ENCODE measurements at regions not wholly inside any gene's neighbourhood (a gene's known extent, or its start where the extent isn't known, plus 50 kb on each side); places are given as distances from the start of the nearest gene placed in this dataset.

DNA sequence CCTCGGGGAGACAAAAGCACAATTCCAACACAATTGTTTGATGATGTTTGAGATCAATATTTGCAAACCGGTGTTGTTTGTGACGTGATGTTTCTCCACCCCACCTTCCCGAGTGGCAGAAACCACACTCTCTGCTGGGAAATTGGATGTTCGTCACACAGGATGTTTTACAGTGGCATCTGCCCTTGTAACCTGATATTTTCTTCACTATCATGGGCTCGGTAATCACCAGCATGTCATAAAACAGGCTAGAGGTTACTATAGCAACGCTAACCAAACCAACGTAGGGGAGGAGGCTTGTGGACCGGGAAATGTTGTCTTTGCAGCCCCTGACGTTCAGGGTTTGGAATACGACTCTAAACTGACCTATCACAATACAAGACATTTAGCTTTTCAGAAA is 454.5 kb downstream of the IRS2 start:
- peaks cover 7% of the 10 kb centered on the region for H3K27me3 Mint-ChIP-seq
- no peaks in the 10 kb centered on the region for H3K9me3 ChIP-seq (ENCODE audit: control insufficient read depth in 1 of 2, insufficient read depth in 1 of 2, low read length in 2 of 2)
- peaks cover 0 to 2% of the 10 kb centered on the region in 2 experiments for H3K27me3 ChIP-seq (ENCODE audit: control insufficient read depth in 1 of 2, insufficient read depth in 2 of 2, low read length in 2 of 2)
- intact Hi-C loops (cut with DNase I, micrococcal nuclease), result no loop called here
- H3K4me3 ChIP-seq (ENCODE audit: low read length), result no peak overlapping the region
- no peaks in the 10 kb centered on the region for H3K36me3 ChIP-seq (ENCODE audit: insufficient read depth, low read length)
- TF ChIP-seq, protein P1, sequence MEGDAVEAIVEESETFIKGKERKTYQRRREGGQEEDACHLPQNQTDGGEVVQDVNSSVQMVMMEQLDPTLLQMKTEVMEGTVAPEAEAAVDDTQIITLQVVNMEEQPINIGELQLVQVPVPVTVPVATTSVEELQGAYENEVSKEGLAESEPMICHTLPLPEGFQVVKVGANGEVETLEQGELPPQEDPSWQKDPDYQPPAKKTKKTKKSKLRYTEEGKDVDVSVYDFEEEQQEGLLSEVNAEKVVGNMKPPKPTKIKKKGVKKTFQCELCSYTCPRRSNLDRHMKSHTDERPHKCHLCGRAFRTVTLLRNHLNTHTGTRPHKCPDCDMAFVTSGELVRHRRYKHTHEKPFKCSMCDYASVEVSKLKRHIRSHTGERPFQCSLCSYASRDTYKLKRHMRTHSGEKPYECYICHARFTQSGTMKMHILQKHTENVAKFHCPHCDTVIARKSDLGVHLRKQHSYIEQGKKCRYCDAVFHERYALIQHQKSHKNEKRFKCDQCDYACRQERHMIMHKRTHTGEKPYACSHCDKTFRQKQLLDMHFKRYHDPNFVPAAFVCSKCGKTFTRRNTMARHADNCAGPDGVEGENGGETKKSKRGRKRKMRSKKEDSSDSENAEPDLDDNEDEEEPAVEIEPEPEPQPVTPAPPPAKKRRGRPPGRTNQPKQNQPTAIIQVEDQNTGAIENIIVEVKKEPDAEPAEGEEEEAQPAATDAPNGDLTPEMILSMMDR (IDR thresholded peaks at IDR 0.05), result no peak
- POLR2A ChIA-PET, result no interaction called here
- no peaks in the 10 kb centered on the region for H3K36me3 Mint-ChIP-seq (ENCODE audit: low read depth)
- no peaks in the 10 kb centered on the region for H3K4me1 ChIP-seq (ENCODE audit: insufficient read depth, low read length)
- no peak overlapping the region for H3K27ac Mint-ChIP-seq
- DNase-seq (no peak), ATAC-seq (ENCODE audit: poor library complexity) (no peak)
- H3K4me3 Mint-ChIP-seq, result no peak overlapping the region
- H3K9me3 Mint-ChIP-seq, result no peaks in the 10 kb centered on the region
- H3K27ac ChIP-seq (ENCODE audit: low read depth in 1 of 2, low read length in 2 of 2), result no peak overlapping the region
- H3K4me1 Mint-ChIP-seq (ENCODE audit: low read depth), result no peaks in the 10 kb centered on the region
- CTCF ChIA-PET, result no interaction called here

DNA sequence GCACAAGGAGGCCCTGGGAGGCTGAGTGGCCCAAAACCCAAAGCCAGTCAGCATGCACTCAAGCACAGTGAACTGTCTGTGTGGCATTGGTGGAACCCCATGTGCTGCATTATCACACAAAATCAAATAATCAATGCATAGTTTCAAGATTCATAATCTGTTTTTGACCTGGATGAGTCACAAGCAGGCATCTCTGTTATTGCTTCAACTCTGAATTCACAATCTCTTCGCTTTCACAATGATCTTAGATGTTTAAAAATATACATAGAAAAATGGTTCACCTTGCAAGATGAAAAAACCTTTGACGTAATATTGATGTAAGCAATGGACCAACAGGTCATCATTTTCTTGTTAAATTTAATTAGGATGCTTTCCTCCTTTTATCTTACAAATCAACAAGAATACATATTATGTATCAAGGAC is 455.4 kb downstream of the IRS2 start:
- Histone ChIP-seq H3K27me3 (ENCODE audit: control insufficient read depth in 1 of 2, insufficient read depth in 2 of 2, low read length in 2 of 2) (peaks cover 0 to 2% of the 10 kb centered on the region in 2 experiments), H3K4me3 (ENCODE audit: low read length) (no peak overlapping the region), H3K9me3 (ENCODE audit: control insufficient read depth in 1 of 2, insufficient read depth in 1 of 2, low read length in 2 of 2) (no peaks in the 10 kb centered on the region), H3K4me1 (ENCODE audit: insufficient read depth, low read length) (no peaks in the 10 kb centered on the region), H3K36me3 (ENCODE audit: insufficient read depth, low read length) (no peaks in the 10 kb centered on the region), H3K27ac (ENCODE audit: low read depth in 1 of 2, low read length in 2 of 2) (no peak overlapping the region)
- TF ChIP-seq, protein P1 (IDR thresholded peaks at IDR 0.05), result no peak
- no peak for ATAC-seq (ENCODE audit: poor library complexity)
- no peaks in the 10 kb centered on the region for H3K4me1 Mint-ChIP-seq (ENCODE audit: low read depth)
- H3K27ac Mint-ChIP-seq, result no peak overlapping the region
- peaks cover 7% of the 10 kb centered on the region for H3K27me3 Mint-ChIP-seq
- no peak overlapping the region for H3K4me3 Mint-ChIP-seq
- no peak for DNase-seq
- H3K9me3 Mint-ChIP-seq, result no peaks in the 10 kb centered on the region
- CTCF ChIA-PET, result no interaction called here
- intact Hi-C loops (cut with DNase I, micrococcal nuclease), result no loop called here
- POLR2A ChIA-PET, result no interaction called here
- H3K36me3 Mint-ChIP-seq (ENCODE audit: low read depth), result no peaks in the 10 kb centered on the region

DNA sequence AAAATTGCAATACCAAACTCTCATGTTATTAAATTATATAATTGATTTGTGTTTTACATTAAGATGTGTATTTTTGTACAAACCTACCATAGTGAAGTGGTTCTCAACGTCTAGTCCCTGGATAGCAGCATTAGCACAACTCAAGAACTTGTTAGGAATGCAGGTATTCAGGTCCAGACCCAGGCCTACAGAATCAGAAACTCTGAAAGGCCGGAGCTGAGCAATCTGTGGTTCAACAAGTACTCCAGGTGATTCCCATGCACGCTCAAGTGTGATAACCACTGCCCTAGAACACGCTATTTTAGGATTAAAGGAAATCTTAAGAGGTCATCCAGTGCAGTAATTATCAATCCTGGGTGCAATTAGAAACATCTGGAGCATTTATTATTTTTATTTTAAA is 456.3 kb downstream of the IRS2 start:
- H3K27ac Mint-ChIP-seq, result no peak overlapping the region
- TF ChIP-seq, protein P1 (IDR thresholded peaks at IDR 0.05), result no peak
- POLR2A ChIA-PET, result no interaction called here
- H3K4me3 ChIP-seq (ENCODE audit: low read length), result no peak overlapping the region
- H3K27me3 ChIP-seq (ENCODE audit: control insufficient read depth in 1 of 2, insufficient read depth in 2 of 2, low read length in 2 of 2), result peaks cover 0 to 2% of the 10 kb centered on the region in 2 experiments
- no peaks in the 10 kb centered on the region for H3K36me3 ChIP-seq (ENCODE audit: insufficient read depth, low read length)
- H3K36me3 Mint-ChIP-seq (ENCODE audit: low read depth), result no peaks in the 10 kb centered on the region
- no peak for DNase-seq
- CTCF ChIA-PET, result no interaction called here
- no peak for ATAC-seq (ENCODE audit: poor library complexity)
- no peaks in the 10 kb centered on the region for H3K4me1 Mint-ChIP-seq (ENCODE audit: low read depth)
- peaks cover 7% of the 10 kb centered on the region for H3K27me3 Mint-ChIP-seq
- no peak overlapping the region for H3K27ac ChIP-seq (ENCODE audit: low read depth in 1 of 2, low read length in 2 of 2)
- intact Hi-C loops (cut with DNase I, micrococcal nuclease), result no loop called here
- no peaks in the 10 kb centered on the region for H3K4me1 ChIP-seq (ENCODE audit: insufficient read depth, low read length)
- H3K9me3 Mint-ChIP-seq, result no peaks in the 10 kb centered on the region
- H3K4me3 Mint-ChIP-seq, result no peak overlapping the region
- no peaks in the 10 kb centered on the region for H3K9me3 ChIP-seq (ENCODE audit: control insufficient read depth in 1 of 2, insufficient read depth in 1 of 2, low read length in 2 of 2)

Measured in CD4-positive, alpha-beta T cell (primary cell).